ENCODE measurements at regions not wholly inside any gene's neighbourhood (a gene's known extent, or its start where the extent isn't known, plus 50 kb on each side); places are given as distances from the start of the nearest gene placed in this dataset.
"Not testable (repeated sequence)": the region's sequence is repeated elsewhere in the genome, so short reads cannot be mapped to it uniquely, and the experiment has no call there.

DNA sequence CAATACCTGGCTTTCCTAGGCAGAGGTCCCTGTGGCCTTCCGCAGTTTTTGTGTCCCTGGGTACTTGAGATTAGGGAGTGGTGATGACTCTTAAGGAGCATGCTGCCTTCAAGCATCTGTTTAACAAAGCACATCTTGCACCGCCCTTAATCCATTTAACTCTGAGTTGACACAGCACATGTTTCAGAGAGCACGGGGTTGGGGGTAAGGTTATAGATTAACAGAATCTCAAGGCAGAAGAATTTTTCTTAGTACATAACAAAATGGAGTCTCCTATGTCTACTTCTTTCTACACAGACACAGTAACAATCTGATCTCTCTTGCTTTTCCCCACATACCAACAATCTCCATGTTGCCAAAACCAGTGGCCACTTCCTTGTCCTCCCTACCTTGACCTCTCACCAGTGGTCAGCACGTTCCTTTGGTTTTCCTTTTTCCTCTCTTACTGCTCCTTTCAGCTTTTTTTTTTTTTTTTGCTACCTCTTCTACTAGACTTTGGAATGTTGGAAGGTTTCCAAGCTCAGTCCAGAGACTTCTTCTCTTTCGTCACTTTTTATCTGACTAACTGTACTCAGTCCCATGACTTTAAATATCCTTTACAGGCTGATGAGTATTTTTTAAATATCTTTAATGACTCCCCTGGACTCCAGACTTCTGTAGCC is 395.3 kb downstream of the ATP23 start:
- DNase-seq (ENCODE audit: extremely low read depth in 1 of 11, low read depth in 9 of 11, low spot score in 4 of 11), result peak in 2 of 11 donors; percentile 25 to 52

DNA sequence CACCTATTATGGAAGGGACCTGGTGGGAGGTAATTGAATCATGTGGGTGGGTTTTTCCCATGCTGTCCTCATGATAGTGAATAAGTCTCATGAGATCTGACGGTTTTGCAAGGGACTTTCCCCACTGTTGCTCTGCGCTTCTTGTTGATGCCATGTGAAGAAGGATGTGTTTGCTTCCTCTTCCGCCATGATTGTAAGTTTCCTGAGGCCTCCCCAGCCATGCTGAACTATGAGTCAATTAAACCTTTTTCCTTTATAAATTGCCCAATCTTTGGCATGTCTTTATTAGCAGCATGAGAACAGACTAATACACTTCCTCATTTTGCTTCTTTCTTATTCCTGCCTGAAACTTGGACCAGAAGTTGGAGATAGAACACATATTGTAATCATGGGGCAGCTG is 396.2 kb downstream of the ATP23 start:
- DNase-seq (ENCODE audit: extremely low read depth in 1 of 11, low read depth in 9 of 11, low spot score in 4 of 11), result not testable (repeated sequence)

DNA sequence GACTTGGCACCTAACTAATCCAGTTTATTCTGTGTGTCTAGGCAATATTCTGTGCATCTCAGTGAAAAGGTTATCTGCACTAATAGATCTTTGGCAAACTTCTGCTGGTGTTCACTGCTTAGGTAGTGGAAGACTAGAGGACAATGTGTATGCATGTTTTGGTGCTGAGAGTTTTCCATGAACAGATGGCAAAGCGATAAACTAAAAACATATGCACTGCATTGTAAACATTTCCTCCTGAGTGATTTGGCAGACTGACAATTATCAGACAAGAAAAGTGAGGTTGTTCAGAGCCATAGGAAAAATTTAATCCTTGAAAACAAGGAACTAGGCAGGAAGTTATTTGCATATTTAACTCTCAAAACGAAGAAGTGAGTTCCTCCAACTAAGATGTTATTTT is 400.4 kb downstream of the ATP23 start:
- DNase-seq (ENCODE audit: extremely low read depth in 1 of 11, low read depth in 9 of 11, low spot score in 4 of 11), result peak in 1 of 11 donors; percentile 27

DNA sequence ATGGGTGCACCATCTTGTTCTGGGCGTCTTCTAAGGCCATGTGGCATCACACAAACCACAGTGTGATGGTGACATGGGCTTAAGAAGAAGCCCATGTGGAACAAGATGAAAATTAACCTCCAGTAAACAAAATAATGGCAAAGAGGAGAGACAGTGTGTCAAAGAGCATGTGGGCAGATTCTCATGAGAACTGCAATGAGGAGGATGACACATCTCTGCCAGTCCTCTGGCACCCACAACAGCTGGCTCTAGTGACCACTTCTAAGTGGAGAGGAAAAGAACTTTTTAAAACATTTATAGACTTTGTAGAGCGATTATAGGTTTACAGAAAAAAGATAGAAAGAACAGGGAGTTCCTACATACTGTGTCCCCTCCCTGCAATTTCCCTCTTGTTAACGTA is 401.4 kb downstream of the ATP23 start:
- DNase-seq (ENCODE audit: extremely low read depth in 1 of 11, low read depth in 9 of 11, low spot score in 4 of 11), result no peak

DNA sequence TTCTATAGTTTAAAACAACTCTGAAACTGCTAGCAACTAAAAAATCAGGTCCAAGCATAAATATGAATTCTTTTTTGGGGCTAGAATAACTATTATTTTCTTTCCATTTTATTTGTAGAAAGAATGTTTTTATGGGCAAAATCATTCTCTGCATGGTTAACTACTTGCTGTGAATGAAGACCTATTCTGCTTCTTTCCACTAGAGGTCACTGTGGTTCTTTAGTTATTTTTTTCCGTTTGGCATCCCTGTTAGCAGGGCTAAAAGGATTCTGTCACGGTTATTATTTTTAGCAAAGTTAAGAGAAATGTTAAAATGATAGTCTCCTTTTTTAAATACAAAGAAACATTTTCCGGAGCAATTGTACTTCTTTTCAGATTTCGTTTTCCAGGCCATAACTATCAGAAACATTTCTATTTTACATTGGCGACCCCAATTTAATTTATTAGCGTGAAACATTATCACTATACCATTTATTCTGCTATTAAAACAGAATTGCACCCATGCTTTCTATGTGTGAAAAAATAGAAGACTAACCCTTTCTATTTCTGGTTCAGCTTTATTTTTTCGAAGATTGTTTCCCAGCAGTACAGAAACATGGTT is 404.8 kb downstream of the ATP23 start:
- peak in 3 of 11 donors; percentile 19 to 38 (median 31) for DNase-seq (ENCODE audit: extremely low read depth in 1 of 11, low read depth in 9 of 11, low spot score in 4 of 11)

DNA sequence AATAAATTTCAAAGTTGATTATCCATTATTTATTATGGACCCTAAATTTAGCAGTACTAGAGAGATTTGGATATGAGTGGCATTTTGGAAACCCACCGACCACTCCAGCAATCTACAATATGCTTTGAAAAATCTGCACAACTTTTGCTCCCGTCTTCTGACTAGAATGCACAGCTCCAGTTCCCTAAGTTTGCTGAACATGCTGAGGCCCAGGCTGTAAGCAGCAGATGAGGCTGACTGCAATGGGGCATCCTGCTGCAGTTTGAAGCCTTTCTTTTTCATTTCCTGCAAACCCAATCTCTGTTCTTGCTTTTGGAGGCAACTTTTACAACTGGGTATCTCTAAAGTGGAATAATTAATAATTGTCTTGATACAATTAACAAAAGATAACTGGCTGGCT is 405.8 kb downstream of the ATP23 start:
- no peak for DNase-seq (ENCODE audit: extremely low read depth in 1 of 11, low read depth in 9 of 11, low spot score in 4 of 11)

DNA sequence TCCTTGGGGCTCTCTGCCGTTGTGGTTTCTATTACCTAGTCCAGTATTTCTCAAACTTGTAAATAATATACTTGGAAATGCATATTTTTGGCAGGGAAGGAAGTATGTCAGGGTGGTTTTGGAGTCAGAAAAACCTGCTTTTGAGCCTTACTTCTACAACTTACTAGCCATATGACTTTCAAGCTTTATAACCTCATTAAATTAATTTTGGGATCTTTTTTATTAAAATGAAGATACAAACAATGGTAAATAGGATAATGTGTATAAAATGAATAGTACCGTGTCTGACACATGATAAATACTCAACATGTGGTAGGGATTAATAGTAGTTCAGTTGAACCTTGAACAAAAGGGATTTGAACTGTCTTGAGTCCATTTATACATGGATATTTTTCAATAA is 406.3 kb downstream of the ATP23 start:
- DNase-seq (ENCODE audit: extremely low read depth in 1 of 11, low read depth in 9 of 11, low spot score in 4 of 11), result no peak

DNA sequence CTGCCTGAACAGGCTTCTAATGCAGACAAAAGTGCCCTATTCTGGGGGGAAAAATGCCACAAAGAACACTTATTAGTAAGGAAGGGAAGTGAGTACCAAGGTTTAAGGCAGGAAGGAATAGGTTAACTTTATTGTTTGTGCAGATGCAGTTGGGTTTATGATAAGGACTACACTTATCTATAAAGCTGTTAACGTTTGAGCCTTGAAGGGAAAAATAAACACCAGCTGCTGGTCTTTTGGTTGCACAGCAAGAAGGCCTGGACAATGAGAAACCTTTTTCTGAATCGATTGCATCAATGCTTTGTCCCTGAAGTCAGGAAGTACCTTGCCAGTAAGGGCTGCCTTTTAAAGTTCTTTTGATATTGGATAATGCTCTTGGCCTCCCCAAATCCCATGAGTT is 407.8 kb downstream of the ATP23 start:
- DNase-seq (ENCODE audit: extremely low read depth in 1 of 11, low read depth in 9 of 11, low spot score in 4 of 11), result no peak

DNA sequence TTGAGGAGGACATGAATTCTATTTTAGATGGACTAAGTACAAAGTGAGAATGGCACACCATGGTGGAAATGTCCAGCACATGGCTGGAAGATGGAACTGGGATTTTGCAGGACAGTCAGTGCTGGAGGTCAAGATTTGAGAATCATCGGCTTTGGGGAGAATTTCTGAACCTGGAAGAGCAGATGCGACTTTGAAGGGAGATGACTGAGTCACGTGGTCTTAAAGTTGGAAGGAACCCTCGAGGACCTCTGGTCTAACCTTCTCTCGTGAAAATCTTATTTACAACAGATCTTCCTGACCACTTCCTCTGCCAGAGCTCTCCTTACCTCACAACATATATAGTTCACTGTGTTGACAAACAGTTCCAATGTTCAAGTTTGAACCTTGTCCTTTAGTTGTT is 415.4 kb downstream of the ATP23 start:
- DNase-seq (ENCODE audit: extremely low read depth in 1 of 11, low read depth in 9 of 11, low spot score in 4 of 11), result no peak

DNA sequence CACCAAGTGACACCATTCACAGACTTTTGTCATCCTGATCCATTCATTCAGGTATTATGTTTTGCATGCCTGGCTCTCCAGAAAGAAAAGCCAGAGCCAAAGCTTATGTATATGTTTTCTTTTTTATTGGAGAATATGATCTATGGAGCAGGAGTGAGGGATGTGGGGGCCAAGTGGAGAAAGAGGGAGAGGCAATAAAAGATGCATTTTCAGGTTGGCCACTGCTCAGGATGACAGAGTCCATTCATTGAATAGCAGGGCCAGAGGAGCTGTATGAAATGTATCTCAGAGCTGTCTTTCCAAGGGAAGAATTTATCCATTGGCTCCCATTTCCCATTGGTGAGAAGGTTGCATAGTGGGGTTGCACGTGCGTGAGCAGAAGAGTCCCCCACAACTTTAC is 416.1 kb downstream of the ATP23 start:
- DNase-seq (ENCODE audit: extremely low read depth in 1 of 11, low read depth in 9 of 11, low spot score in 4 of 11), result no peak

DNA sequence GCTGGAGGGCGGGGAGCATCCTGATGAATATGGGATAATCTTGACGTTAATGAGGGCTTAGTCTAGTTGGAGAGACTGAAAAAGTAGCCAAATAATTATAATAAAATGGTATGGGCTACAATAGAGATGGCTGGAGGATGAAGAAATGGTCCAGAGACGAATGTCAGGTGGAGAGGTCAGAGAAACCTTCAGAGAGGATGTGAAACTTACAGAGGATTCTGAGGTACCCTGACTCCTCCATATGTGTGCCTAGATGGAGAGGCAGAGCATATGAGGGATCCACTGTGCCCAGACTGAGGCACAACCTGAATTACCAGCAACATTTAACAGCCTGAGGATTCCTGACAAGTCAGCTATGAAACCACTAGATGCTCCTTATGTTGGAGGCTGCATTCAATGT is 417.0 kb downstream of the ATP23 start:
- no peak for DNase-seq (ENCODE audit: extremely low read depth in 1 of 11, low read depth in 9 of 11, low spot score in 4 of 11)

DNA sequence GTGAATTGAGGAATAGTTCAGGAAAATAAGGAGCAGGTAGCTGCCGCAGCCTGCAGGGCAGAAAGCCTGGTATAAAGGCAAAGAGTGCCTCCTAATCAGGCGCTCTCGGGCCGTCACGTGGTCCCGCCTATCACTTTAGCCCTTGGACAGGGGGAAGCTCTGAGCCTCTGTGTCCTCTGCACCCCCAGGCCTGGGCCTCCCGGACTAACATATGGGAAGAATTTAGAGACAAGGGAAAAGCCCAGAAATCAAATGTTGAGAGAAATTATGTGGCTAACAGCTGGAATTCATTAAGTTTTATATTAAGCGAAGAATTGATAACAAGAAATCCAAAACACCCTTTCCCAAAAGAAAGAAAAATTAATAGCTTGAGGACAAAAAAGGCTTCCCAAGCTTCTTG is 417.7 kb downstream of the ATP23 start:
- DNase-seq (ENCODE audit: extremely low read depth in 1 of 11, low read depth in 9 of 11, low spot score in 4 of 11), result peak in 5 of 11 donors; percentile 21 to 46 (median 31)

DNA sequence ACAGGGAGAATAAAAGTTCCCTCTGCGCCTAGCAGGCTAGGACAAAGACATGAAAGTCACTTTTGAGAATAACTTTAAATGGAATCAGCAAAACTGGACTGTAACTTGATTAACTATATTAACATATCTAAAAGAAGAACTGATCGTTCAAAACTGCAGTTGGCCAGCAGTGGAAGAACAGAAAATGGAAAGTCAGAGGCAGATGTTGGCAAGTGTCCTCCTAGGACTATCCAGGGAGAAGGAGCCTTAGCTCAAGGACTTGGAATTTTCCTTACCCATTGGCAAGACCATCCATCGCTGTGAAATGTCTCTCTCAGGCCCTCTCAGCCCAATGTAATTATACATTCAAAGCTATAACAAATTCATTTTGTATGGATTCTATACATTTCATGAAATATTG is 419.7 kb downstream of the ATP23 start:
- DNase-seq (ENCODE audit: extremely low read depth in 1 of 11, low read depth in 9 of 11, low spot score in 4 of 11), result no peak

DNA sequence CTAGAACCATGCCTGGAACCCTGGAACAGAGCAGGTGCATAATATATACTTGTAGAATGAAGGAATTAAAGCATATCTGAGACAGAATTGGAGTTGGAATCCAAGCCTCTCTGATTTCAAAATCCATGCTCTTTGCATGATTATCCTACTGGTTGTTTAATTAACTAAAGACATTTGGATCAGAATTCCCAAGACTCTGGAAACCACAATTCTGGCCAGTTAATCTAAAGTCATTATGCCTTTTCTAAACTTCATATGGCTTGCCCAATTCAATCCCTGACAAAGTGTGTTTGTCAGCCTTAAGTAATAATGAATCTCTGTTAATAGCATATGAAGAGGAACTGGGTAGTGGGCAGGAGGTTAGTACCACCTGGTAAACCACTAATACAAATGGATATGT is 422.6 kb downstream of the ATP23 start:
- DNase-seq (ENCODE audit: extremely low read depth in 1 of 11, low read depth in 9 of 11, low spot score in 4 of 11), result no peak

DNA sequence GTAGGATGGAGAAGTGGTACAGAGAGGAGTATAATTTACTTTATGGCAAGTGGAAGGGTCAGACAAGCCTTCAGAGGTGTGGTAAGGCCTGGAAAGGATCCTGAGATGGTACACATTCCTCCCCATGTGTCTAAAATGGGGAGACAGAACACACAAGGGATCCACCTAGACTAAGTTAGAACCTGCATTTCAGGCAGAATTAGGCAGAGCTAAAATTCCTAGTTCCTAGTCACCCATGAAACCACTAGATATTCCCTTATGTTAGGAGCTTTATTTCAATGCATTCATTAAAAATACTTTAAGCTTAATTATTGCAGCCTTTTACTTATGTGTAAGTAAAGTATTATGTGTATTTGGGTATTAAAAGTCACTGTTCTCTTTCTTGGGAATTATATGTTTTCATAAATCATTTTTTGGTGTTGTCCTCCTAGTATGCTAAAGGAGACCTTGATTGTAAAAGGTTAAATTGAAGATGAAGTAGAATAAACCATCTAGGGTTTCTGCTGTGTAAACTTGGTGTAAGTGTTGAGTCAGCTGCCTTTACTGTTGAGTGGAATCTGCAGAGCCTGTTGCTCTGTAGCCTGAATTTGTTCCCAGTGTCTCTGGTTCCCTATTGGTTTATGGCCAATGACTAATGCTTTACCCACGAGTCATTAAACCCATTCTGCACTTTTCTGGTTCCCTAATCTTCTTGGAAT is 423.2 kb downstream of the ATP23 start:
- no peak for DNase-seq (ENCODE audit: extremely low read depth in 1 of 11, low read depth in 9 of 11, low spot score in 4 of 11)

DNA sequence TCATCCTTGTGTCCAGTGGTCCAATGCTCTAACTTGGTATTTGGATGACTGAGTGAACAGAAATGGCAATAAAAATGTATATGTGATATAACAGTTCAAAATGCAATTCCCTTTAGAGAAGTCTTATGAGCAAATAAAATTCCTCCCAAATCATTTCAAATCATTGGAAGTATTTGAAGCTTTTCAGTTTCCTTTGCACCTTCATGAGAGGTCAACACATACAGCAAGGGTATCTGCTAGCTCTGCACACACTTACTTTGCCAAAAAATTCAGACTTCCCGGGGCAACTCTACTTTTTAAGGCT is 423.7 kb downstream of the ATP23 start:
- no peak for DNase-seq (ENCODE audit: extremely low read depth in 1 of 11, low read depth in 9 of 11, low spot score in 4 of 11)

DNA sequence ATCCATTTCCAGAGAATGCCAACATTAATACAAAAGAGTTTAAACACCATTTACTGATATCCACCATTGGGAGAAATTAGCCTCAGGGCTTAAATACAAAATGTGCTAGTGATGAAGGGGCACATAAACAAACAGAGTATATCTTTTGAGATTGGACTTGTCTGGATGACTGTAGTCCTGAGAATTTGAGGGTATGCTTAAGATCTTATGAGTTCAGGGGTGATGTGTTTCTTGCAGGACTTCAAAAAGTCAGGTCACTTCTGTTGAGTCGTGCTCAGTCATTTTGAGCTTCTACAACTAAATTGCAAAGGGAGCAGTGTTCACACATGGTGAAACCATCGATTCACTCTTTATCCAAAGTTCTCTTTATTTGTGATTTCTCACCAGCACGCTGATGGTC is 425.7 kb downstream of the ATP23 start:
- DNase-seq (ENCODE audit: extremely low read depth in 1 of 11, low read depth in 9 of 11, low spot score in 4 of 11), result no peak

DNA sequence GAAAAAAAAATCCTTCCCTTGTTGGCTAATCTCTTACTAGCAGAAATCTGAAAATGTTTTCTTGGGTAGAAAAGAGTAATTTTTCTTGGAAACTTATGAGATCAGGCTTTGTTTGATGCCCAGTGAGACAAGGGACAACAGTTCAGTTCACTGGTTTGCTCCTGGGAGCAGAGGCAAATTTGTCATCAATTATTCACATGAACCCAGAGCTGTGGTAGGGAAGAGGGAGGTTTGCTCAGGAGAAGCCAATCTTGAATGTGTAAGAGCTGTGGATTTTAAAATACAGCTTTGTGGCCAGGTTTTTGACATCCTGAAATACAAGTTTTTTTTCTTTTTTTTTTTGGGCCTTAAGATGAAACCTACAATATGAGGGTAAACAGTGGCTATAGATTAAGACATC is 426.6 kb downstream of the ATP23 start:
- DNase-seq (ENCODE audit: extremely low read depth in 1 of 11, low read depth in 9 of 11, low spot score in 4 of 11), result no peak

DNA sequence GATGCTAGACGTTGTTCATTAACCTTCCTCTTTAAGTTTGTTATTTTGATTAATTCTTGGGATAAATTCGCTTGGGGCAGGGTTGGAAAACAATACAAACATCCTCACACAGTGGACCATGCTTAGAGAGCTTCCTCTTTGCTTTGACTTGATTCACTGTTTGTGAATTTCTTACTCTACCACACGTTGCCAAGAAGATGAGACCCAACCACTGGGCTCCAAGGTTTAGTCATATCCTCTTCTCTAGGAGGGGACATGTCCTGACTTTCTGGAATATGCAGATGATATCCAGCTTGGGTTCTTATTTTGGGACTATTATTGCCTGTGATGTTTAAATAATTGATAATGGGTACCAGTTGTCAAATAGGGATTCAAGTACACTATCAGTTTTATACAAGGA is 428.2 kb downstream of the ATP23 start:
- DNase-seq (ENCODE audit: extremely low read depth in 1 of 11, low read depth in 9 of 11, low spot score in 4 of 11), result no peak

DNA sequence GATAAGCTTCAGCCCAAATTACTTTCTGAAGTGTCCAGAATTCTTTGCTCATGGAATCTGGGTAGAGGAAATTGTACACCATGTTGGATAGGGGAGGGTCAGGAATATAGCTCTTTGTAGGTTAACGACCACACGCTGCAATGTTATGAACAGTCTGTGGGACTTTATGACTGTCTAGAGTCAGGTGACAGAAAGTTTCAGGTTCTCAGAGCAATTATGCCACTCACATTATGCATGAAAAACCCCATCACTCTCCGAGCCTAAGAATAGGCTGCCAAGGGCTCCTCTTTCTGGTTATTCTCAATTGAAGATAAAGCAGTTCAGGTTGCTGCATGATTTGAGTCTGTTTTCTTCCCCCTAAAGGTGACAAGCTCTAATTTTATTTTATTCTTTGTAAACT is 430.9 kb downstream of the ATP23 start:
- peak in 1 of 11 donors; percentile 23 for DNase-seq (ENCODE audit: extremely low read depth in 1 of 11, low read depth in 9 of 11, low spot score in 4 of 11)

DNA sequence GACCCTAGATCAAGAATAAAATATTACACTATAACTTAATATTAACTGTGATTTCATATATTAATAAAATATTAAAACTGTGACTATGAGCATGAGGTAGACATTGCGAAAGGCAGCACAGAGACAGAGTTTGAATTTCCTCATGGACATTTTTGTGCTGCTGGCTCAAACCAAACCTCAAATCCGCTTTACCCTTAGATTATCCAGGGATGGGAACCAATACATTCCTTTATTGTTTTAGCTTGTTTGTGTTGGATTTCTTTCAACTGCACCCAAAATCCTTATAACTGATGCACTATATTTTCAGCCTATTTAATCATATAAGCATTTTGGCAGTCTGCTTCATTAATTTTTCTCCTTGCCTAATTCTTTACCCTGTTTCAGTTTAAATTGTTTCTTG is 436.7 kb downstream of the ATP23 start:
- DNase-seq (ENCODE audit: extremely low read depth in 1 of 11, low read depth in 9 of 11, low spot score in 4 of 11), result no peak
